ENCODE measurements at regions not wholly inside any gene's neighbourhood (a gene's known extent, or its start where the extent isn't known, plus 50 kb on each side); places are given as distances from the start of the nearest gene placed in this dataset.

DNA sequence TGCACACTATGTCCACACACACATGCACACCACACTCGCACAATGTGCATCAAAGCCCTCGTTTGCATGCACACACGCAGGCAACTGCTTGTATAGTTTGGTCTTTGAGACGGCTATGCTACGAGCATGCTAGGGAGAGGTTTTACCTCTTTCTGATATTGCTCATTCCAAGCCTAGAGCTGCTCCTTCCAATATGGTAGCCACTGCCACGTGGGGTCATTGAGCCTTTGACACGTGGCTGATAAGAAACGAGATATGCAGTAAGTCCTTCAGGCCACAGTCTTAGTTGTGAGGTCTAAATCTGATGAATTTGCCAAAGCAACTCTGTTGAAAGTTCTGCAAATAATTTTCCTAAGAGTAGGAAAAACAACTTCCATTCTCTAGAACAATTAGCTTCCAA, 204.4 kb downstream of the KLF6 start:
- DNase-seq (ENCODE audit: low spot score in 2 of 2) = no peak
- no peaks in the 10 kb centered on the region for H3K36me3 ChIP-seq
- H3K4me3 ChIP-seq = no peak overlapping the region
- TF ChIP-seq, protein P1, sequence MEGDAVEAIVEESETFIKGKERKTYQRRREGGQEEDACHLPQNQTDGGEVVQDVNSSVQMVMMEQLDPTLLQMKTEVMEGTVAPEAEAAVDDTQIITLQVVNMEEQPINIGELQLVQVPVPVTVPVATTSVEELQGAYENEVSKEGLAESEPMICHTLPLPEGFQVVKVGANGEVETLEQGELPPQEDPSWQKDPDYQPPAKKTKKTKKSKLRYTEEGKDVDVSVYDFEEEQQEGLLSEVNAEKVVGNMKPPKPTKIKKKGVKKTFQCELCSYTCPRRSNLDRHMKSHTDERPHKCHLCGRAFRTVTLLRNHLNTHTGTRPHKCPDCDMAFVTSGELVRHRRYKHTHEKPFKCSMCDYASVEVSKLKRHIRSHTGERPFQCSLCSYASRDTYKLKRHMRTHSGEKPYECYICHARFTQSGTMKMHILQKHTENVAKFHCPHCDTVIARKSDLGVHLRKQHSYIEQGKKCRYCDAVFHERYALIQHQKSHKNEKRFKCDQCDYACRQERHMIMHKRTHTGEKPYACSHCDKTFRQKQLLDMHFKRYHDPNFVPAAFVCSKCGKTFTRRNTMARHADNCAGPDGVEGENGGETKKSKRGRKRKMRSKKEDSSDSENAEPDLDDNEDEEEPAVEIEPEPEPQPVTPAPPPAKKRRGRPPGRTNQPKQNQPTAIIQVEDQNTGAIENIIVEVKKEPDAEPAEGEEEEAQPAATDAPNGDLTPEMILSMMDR (IDR thresholded peaks at IDR 0.05) = no peak
- TF ChIP-seq POLR2A (IDR thresholded peaks at IDR 0.05) = no peak
- no peak for TF ChIP-seq EP300 (IDR thresholded peaks at IDR 0.05)
- no peak overlapping the region for H3K27ac ChIP-seq
- H3K4me1 ChIP-seq = peaks cover 0 to 7% (median 0%) of the 10 kb centered on the region in 4 donors
- H3K9me3 ChIP-seq = no peaks in the 10 kb centered on the region
- 90 to 93% methylated on average over 8 of the region's 8 CpGs for WGBS, 2 donors
- no peaks in the 10 kb centered on the region for H3K27me3 ChIP-seq

DNA sequence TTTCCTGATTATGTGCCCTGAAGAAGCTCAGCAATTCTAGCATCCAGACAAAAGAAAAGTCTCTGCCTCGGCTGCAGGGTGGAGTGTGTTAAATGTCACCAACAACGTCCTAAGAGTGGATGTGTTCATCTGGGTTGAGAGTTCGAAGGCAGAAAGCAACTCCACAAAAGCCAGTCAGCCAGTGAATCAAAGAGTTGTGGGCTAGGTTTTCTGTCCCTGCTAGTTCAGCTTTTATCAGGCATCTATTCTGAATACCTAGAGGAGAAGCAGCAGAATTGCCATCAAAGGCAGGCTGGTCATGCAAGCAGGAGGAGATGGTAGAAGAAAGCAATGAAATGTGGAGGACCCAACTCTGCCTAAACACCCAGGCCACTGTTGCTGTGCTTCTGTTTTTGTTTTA, 205.2 kb downstream of the KLF6 start:
- Histone ChIP-seq H3K36me3 (no peaks in the 10 kb centered on the region), H3K4me1 (peaks cover 0 to 7% (median 0%) of the 10 kb centered on the region in 4 donors), H3K4me3 (no peak overlapping the region), H3K27me3 (no peaks in the 10 kb centered on the region), H3K9me3 (no peaks in the 10 kb centered on the region), H3K27ac (no peak overlapping the region)
- DNase-seq (ENCODE audit: low spot score in 2 of 2) = no peak
- TF ChIP-seq, protein P1 (IDR thresholded peaks at IDR 0.05) = no peak
- TF ChIP-seq POLR2A (IDR thresholded peaks at IDR 0.05) (no peak), EP300 (IDR thresholded peaks at IDR 0.05) (no peak)
- 19 to 35% methylated on average over 3 of the region's 3 CpGs for WGBS, 2 donors

DNA sequence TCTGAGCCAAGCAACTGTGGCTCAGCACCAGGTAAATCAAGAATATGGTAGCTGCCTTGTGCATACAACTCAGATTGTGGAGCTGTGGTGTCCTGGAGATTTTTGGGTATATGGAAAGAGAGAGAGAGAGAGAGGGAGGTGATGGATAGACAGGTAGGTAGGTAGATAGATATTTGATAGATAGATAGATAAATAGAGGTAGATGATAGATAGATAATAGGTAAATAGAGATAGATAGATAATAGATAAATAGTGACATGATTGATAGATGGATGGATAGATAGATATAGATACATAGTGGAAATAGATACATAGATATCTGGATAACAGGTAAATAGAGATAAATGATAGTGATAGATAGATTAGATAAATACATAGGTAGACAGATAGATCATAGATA, 206.3 kb downstream of the KLF6 start:
- H3K27ac ChIP-seq = no peak overlapping the region
- no peaks in the 10 kb centered on the region for H3K36me3 ChIP-seq
- no peaks in the 10 kb centered on the region for H3K9me3 ChIP-seq
- no peaks in the 10 kb centered on the region for H3K27me3 ChIP-seq
- no peak for DNase-seq (ENCODE audit: low spot score in 2 of 2)
- peaks cover 0 to 7% (median 0%) of the 10 kb centered on the region in 4 donors for H3K4me1 ChIP-seq
- no peak overlapping the region for H3K4me3 ChIP-seq
- TF ChIP-seq POLR2A (IDR thresholded peaks at IDR 0.05) (no peak), EP300 (IDR thresholded peaks at IDR 0.05) (no peak)
- TF ChIP-seq, protein P1 (IDR thresholded peaks at IDR 0.05) = no peak

DNA sequence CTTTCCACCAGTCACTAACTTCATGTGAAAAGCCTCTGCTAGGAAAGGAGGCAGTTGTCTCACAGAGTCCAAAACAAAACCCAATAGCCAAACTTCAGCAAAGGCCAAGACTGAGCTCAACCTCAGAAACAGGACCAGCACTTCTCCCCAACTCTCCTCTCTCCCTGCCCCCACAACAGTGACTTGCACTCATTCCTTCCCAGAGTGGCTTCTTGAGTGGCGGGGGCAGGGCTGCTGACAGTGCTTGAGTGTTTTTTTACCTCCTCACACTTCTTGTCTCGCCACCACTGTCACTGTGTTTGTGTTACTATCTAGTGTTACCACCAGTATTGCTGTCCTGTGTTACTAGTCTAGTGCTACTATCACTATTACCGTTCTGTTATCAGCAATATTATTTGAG, 206.8 kb downstream of the KLF6 start:
- Histone ChIP-seq H3K27me3 (no peaks in the 10 kb centered on the region), H3K4me3 (no peak overlapping the region), H3K27ac (no peak overlapping the region), H3K4me1 (peaks cover 0 to 7% (median 0%) of the 10 kb centered on the region in 4 donors), H3K36me3 (no peaks in the 10 kb centered on the region), H3K9me3 (no peaks in the 10 kb centered on the region)
- DNase-seq (ENCODE audit: low spot score in 2 of 2) = no peak
- 86 to 95% methylated on average over 3 of the region's 3 CpGs for WGBS, 2 donors
- TF ChIP-seq POLR2A (IDR thresholded peaks at IDR 0.05) (no peak), EP300 (IDR thresholded peaks at IDR 0.05) (no peak)

DNA sequence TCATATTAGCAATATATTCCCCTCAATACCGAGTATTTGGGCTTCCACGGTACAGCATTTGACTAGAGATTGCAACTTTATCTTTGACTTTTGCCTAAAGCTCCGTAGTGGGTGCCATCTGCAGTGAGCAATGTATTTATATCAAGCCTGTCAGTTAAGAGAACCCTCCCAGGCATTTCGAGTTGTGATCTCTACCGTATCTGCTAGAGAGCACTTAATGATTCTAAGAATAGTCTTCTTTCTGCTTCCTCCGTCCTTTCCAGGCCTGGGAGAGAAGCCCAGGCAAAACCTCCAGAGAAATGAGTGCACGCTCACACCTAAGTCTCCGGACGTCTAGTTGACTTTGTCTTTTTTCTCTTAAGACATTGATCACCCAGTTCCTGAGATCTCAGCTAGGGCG, 210.6 kb downstream of the KLF6 start:
- 82 to 84% methylated on average over 10 of the region's 10 CpGs for WGBS, 2 donors
- H3K27me3 ChIP-seq = no peaks in the 10 kb centered on the region
- no peak overlapping the region for H3K4me3 ChIP-seq
- H3K36me3 ChIP-seq = no peaks in the 10 kb centered on the region
- TF ChIP-seq POLR2A (IDR thresholded peaks at IDR 0.05) (no peak), EP300 (IDR thresholded peaks at IDR 0.05) (no peak)
- TF ChIP-seq, protein P1 (IDR thresholded peaks at IDR 0.05) = no peak
- H3K27ac ChIP-seq = no peak overlapping the region
- DNase-seq (ENCODE audit: low spot score in 2 of 2) = no peak
- H3K4me1 ChIP-seq = peaks cover 0 to 31% (median 4%) of the 10 kb centered on the region in 4 donors
- no peaks in the 10 kb centered on the region for H3K9me3 ChIP-seq

DNA sequence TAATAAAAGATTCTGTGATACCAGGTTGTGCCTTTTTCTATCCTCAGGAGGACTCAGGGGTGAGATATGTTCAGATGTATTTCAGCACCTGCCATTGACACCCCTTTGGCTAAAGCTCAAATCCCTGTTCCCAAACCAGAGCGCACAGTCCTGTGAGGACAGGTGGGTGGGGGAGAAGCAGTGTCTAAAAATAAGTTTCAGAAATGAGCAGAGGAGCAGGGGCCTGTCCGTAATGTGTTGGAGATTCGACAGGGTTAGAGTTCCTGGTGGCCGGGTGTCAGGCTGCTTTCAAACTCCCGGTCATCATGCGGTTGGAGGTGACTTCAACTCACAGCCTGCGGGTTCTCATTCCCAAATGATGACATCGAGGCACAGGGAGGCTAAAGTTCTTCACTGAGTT, 211.5 kb downstream of the KLF6 start:
- WGBS, 2 donors = 81 to 83% methylated on average over 8 of the region's 8 CpGs
- H3K36me3 ChIP-seq = no peaks in the 10 kb centered on the region
- no peaks in the 10 kb centered on the region for H3K27me3 ChIP-seq
- H3K9me3 ChIP-seq = no peaks in the 10 kb centered on the region
- DNase-seq (ENCODE audit: low spot score in 2 of 2) = no peak
- TF ChIP-seq, protein P1 (IDR thresholded peaks at IDR 0.05) = no peak
- no peak for TF ChIP-seq EP300 (IDR thresholded peaks at IDR 0.05)
- TF ChIP-seq POLR2A (IDR thresholded peaks at IDR 0.05) = no peak
- H3K4me1 ChIP-seq = peaks cover 0 to 31% (median 4%) of the 10 kb centered on the region in 4 donors
- no peak overlapping the region for H3K4me3 ChIP-seq
- H3K27ac ChIP-seq = no peak overlapping the region
